CD4-positive, alpha-beta T cell treated with Interleukin-17A for 1 hour (primary cell): ENCODE measurements at regions not wholly inside any gene's neighbourhood (a gene's known extent, or its start where the extent isn't known, plus 50 kb on each side); places are given as distances from the start of the nearest gene placed in this dataset.
"Not testable (repeated sequence)": the region's sequence is repeated elsewhere in the genome, so short reads cannot be mapped to it uniquely, and the experiment has no call there.

Experiments used
- DNase-seq: peaks from one replicate; pipeline ENCODE4 v3.0.0-alpha.2; 2020

DNA sequence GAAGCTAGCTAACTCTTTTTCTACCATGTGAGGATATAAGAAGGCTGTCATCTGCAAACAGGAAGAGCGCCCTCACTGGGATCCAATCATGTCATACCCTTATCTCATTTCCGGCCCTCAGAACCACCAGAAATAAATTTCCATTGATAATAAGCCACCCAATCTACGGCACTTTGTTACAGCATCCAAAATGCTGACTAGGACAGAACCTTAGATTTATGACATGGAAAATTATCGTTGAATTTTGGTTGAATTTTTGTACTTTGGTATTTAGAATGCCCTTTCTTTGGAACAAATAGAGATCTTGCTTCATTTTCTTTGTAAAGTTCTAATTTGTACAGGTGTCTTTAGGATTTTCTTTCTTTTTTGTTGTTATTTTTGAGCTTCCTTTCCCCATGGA lies 53.3 kb upstream of the CYLC2 start:
- no peak for DNase-seq

DNA sequence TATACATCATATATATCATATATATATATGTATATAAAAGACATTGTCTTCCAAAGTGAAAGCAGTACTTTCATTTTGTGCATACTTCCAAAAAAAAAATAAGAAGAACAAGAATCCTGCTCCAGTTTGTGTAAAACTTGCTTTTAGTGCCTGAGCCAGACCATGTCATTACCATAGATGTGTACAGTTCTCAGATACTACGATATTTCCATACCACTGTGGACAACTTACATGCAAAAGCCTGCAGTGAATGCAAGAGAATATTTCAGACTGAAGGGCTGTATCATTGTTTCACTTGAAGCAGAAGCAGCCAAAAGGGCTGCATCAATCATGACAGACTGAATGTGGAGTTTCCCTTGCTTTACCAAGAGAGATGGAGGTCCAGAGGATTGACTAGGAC lies 72.6 kb upstream of the CYLC2 start:
- no peak for DNase-seq

DNA sequence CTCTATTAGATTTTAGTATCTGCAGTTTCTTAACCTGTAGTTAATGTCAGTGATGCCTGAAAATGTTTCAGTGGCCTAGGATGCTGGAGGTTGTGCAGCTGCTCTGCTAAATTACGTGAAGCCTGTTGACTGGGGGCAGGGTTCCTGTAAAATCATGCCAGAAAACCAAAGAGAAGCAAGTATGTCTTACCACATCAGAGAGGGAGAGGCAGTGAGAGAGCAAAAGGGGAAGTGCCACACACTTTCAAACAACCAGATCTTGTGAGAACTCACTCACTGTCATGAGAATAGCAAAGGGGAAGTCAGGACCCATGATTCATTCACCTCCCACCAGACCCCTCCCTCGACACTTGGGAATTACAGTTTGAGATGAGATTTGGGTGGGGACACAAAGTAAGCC lies 83.9 kb upstream of the CYLC2 start:
- DNase-seq: no peak

DNA sequence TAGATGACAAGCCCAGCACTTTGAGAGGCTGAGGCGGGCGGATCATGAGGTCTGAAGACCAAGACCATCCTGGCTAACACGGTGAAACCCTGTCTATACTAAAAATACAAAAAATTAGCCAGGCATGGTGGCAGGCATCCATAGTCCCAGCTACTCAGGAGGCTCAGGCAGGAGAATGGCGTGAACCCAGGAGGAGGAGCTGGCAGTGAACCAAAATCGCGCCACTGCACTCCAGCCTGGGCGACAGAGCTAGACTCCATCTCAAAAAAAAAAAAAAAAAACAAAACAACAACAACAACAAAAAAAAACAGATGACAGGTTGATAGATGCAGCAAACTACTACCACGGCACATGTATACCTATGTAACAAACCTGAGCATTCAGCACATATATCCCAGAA lies 89.3 kb upstream of the CYLC2 start:
- DNase-seq: not testable (repeated sequence)

- no peak for DNase-seq
Observed at GRCh38 chr9:102892025-102892424, 103.1 kb upstream of the CYLC2 start.

GRCh38 chr9:102888747-102889146 lies 106.4 kb upstream of the CYLC2 start:
- DNase-seq: not testable (repeated sequence)

DNA sequence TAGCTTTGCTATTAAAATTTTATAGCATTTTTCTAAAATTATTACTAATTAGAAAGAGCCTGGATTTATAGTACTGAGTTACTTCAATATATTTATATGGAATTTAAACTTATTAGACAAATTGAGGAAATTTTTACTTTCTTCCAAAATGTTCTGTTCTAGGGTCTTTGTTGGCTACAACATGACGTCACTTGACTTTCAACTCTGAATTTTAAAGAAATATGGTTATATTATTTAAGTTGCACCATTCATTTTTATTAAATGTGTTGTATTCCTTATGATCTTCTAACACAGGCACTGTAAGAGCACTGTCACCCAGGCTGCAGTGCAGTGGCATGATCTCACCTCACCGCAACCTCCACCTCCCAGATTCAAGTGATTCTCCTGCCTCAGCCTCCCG lies 119.4 kb upstream of the CYLC2 start:
- no peak for DNase-seq

DNA sequence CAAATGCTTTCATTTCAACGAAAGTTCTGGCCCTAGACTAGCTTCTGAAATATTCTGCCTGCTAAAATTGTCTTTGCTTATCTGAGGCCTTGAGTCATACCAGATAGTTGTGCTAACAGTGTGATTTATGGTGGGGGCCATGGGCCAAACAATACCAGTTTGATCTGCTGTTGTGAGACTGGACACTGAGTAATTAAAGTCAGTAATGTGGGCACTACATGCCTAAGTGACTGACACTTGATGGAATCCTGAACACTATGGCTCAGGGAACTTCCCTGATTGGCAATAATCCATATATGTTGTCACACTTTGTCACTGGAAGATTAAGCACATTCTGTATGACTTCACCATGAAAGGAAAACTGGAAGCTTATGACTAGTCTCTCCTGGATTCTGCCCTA lies 127.6 kb upstream of the CYLC2 start:
- no peak for DNase-seq

GRCh38 chr9:102862478-102862877 lies 132.7 kb upstream of the CYLC2 start:
- DNase-seq: no peak

DNA sequence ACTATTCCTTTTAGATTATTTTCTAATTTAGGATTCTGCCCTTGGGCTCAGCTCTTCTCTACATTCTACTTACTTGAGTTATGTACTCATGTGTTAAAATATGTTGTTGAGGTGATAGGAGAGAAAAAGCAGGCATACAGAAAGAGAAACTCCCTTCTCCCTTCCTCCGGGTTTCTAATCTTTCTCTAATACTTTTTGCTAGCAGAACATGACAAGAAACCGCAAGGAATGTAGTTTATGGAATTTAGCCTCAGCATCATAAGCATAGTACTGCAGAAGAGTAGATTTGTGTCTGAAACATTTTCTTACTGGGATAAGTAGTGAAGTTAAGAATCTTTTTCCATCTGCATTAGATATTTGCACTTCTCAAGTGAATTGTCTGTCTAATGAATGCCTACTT lies 139.5 kb upstream of the CYLC2 start:
- DNase-seq: no peak

- DNase-seq: no peak
Observed at GRCh38 chr9:102845827-102846371, 149.2 kb upstream of the CYLC2 start.

GRCh38 chr9:102844716-102845115 lies 150.4 kb upstream of the CYLC2 start:
- DNase-seq: no peak

- no peak for DNase-seq
Observed at GRCh38 chr9:102842423-102842822, 152.7 kb upstream of the CYLC2 start.

DNA sequence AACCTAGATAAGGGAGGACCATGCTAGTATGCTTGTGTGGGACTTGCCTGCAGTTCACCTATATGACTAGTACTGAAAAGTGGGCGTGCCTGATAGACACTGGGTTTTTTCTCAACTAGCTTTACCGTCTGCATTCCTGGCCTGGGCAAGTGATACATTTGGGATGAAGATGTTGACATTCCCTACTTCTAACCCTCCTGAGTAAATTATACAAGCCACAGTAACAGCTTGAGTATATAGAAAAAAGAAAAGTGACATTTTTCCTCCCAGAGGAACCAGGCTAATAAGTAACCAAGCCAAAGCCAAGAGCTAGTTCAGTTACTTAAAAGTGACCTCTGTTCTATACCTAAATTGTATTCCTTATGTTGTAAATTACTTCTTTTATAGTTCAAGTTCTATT lies 153.8 kb upstream of the CYLC2 start:
- DNase-seq: no peak

DNA sequence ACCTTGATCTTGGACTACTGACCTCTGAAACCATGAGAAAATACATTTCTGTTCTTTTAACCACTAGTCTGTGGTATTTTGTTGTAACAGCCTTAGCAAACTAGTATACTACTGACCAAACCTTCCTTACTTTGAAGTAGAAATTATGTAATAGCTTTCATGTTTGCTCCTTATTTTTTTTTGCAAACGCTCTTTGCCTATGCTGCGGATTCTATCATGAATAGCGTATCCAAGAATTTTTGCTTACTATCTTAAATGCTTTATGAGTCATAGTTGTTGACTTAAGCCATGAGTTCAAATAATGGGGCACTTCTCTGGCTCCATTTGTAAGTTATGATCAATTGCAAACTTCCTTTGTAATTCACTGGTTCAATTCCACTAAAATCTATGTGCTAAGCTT lies 154.8 kb upstream of the CYLC2 start:
- DNase-seq: no peak

DNA sequence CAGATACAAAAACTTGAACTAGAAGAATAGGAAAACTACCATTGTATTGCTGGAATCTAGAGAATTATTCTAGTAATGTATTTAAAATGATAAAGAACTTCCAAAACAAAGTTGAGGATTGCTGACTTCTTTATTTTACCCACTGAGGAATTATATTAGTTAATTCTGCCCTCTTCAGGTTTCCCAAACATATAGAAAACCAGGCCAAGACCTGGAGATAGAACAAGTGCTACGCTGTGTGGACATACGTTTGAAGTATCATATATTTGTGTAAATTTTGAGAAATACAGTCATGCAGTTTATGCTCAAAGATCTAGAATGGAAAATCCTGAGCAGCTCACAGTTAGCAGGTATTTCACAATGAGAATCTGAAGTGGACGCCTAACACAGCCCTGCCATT lies 162.3 kb upstream of the CYLC2 start:
- no peak for DNase-seq

DNA sequence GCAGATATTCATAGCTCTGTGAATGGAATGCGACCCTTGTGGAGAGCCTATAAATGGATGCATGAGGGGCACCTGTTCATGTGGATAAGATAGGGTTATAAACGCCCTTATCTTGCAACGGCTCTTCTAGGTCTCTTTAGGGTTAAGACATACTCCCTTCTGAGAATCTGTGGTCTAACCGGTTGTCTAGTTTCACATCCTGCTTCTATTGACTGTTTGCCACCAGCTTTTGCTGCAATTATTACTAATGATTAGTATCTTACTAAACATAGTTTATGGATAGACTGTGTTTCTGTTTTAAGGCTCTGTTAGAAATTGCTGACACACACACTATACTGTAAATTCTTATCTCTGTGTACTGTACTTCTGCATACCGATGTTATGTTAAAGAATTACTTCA lies 198.9 kb upstream of the CYLC2 start:
- DNase-seq: no peak

DNA sequence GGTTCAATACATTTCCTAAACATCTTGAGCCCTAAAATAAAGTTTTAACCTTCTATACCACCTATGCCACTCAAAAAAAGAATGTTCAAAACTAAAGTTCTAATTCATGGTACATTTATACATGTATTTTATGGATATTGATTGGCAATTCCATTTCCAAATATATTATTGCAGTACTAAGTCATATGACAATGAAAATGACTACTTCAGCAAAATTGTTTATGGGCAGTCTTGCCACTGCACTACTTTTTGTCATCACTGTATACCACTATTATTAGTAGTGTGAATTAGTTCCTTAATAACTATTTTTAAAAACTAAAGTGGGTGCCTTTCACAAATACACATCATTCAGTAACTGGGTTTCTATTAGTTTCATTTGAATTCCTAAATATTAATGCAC lies 199.6 kb upstream of the CYLC2 start:
- DNase-seq: no peak

GRCh38 chr9:102779356-102779755 lies 215.8 kb upstream of the CYLC2 start:
- no peak for DNase-seq

GRCh38 chr9:102778746-102779145 lies 216.4 kb upstream of the CYLC2 start:
- no peak for DNase-seq

- no peak for DNase-seq
Observed at GRCh38 chr9:102770704-102771103, 224.4 kb upstream of the CYLC2 start.

GRCh38 chr9:102769307-102769706 lies 225.8 kb upstream of the CYLC2 start:
- no peak for DNase-seq

GRCh38 chr9:102768002-102768401 lies 227.1 kb upstream of the CYLC2 start:
- no peak for DNase-seq

DNA sequence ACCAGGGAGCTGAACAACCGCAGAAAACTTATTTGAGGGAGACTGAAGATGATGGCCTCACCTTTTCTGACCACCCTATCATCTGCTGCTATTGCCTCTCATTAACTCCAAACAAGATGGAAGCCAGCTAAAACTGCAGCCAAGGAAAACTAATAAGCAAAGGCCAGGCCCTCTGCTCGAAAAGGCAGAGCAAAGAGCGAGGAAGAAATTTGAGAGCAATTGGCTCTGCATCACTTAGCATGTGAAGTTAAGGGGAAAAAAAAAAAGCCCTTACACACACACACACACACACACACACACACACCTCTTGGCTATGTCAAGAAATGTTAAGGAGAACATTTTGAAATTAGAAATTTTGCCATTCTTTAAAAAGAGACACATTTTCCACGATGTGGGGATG lies 228.1 kb upstream of the CYLC2 start:
- DNase-seq: no peak

GRCh38 chr9:102740578-102740977 lies 254.6 kb upstream of the CYLC2 start:
- no peak for DNase-seq

DNA sequence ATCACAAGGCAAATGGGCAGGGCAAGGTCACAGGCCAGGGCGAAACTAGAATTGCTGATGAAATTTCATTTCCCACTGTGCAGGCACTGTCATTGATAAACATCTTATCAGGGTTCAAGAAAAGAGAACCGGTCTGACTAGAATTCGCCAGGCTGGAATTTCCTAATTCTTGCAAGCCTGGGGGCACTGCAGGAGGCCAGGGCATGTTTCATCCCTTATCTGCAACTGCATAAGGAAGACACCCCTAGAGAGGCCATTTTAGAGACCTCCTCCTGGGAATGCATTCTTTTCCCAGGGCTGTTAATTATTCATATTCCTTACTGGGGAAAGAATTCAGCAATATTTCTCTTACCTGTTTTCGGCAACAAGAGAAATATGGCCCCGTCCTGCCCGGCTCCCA lies 266.2 kb upstream of the CYLC2 start:
- DNase-seq: no peak
